HEK293 (cell line): ENCODE measurements at regions not wholly inside any gene's neighbourhood (a gene's known extent, or its start where the extent isn't known, plus 50 kb on each side); places are given as distances from the start of the nearest gene placed in this dataset.

Experiments
- CTCF ChIA-PET: fragments of 350-600 bp; formaldehyde crosslinking; extraction: SDS; loops from one replicate; lab custom pipeline; 2021; ENCODE audit warnings: antibody characterized with exemption; lab: Yijun Ruan, JAX
- POLR2A ChIA-PET: fragments of 300-600 bp; formaldehyde crosslinking; extraction: SDS; loops from one replicate; lab custom pipeline; 2020; ENCODE audit warnings: antibody characterized with exemption, inconsistent platforms; lab: Yijun Ruan, JAX
- H3K27ac ChIP-seq: fragments of 200-500 bp; sonication (Bioruptor generic); 2 replicates; pipeline ENCODE4 v1.5.1; 2014; ENCODE audit warnings: low read depth, low read length, control low read depth, inconsistent platforms; ENCODE audit errors: extremely low read depth
- H3K36me3 ChIP-seq, 2 experiments: fragments of 200-500 bp in 1 of 2; sonication (Bioruptor generic) in 1 of 2; 1 replicate in 1 of 2; 2 replicates in 1 of 2; pipeline ENCODE4 v1.5.1; 2014 to 2017; ENCODE audit warnings: inconsistent platforms in 2 of 2, low read length in 2 of 2; ENCODE audit not compliant: control insufficient read depth in 2 of 2, insufficient read depth in 1 of 2
- H3K4me1 ChIP-seq: fragments of 200-500 bp; sonication (Bioruptor generic); 2 replicates; pipeline ENCODE4 v1.5.1; 2014; ENCODE audit warnings: mild to moderate bottlenecking, low read length, inconsistent platforms; ENCODE audit not compliant: control insufficient read depth, insufficient read depth
- H3K4me3 ChIP-seq: 2 replicates; pipeline ENCODE4 v1.5.1; 2011; ENCODE audit warnings: low read depth, mild to moderate bottlenecking, control low read depth, low read length, moderate library complexity
- H3K9me3 ChIP-seq: fragments of 200-500 bp; sonication (Bioruptor generic); 2 replicates; pipeline ENCODE4 v1.5.1; 2014; ENCODE audit warnings: low read depth, low read length, inconsistent platforms; ENCODE audit not compliant: control insufficient read depth, insufficient read depth
- GLIS1 ChIP-seq: fragments of 450-650 bp; formaldehyde crosslinking; IDR thresholded peaks from 2 replicates; pipeline ENCODE4 v1.5.1; 2016; ENCODE audit warnings: missing biosample characterization, missing genetic modification characterization
- KLF10 ChIP-seq: fragments of 450-650 bp; IDR thresholded peaks from 2 replicates; pipeline ENCODE4 v1.5.1; 2018; ENCODE audit warnings: missing biosample characterization, mild to moderate bottlenecking, missing genetic modification characterization
- ZFP3 ChIP-seq: fragments of 450-650 bp; formaldehyde crosslinking; IDR thresholded peaks from 2 replicates; pipeline ENCODE4 v1.5.1; 2016; ENCODE audit warnings: low read depth, missing biosample characterization, missing genetic modification characterization
- ZNF211 ChIP-seq: fragments of 450-650 bp; formaldehyde crosslinking; IDR thresholded peaks from 2 replicates; pipeline ENCODE4 v1.5.1; 2016; ENCODE audit warnings: low read depth, missing biosample characterization, missing genetic modification characterization
- ZNF221 ChIP-seq: fragments of 450-650 bp; formaldehyde crosslinking; IDR thresholded peaks from 2 replicates; pipeline ENCODE4 v1.5.1; 2017; ENCODE audit warnings: missing biosample characterization, missing genetic modification characterization, borderline replicate concordance
- ZNF350 ChIP-seq: fragments of 450-650 bp; formaldehyde crosslinking; IDR thresholded peaks from 2 replicates; pipeline ENCODE4 v1.5.0; 2017; ENCODE audit warnings: missing biosample characterization, mild to moderate bottlenecking, missing genetic modification characterization
- ZNF423 ChIP-seq: fragments of 450-650 bp; formaldehyde crosslinking; IDR thresholded peaks from 2 replicates; pipeline ENCODE4 v1.5.1; 2016; ENCODE audit warnings: missing biosample characterization, missing genetic modification characterization
- ZNF544 ChIP-seq: fragments of 450-650 bp; formaldehyde crosslinking; IDR thresholded peaks from 2 replicates; pipeline ENCODE4 v1.5.0; 2017; ENCODE audit warnings: missing biosample characterization, missing genetic modification characterization
- ZNF747 ChIP-seq: fragments of 450-650 bp; formaldehyde crosslinking; IDR thresholded peaks from 2 replicates; pipeline ENCODE4 v1.5.1; 2016; ENCODE audit warnings: missing biosample characterization, missing genetic modification characterization
- ZNF76 ChIP-seq: fragments of 450-650 bp; formaldehyde crosslinking; IDR thresholded peaks from 2 replicates; pipeline ENCODE4; 2016; ENCODE audit warnings: low read depth, missing biosample characterization, missing genetic modification characterization, borderline replicate concordance
- ZXDB ChIP-seq: fragments of 450-650 bp; formaldehyde crosslinking; IDR thresholded peaks from 2 replicates; pipeline ENCODE4 v1.5.1; 2016; ENCODE audit warnings: missing biosample characterization, missing genetic modification characterization
- TF ChIP-seq, protein P1 (sequence below): fragments of 450-650 bp; formaldehyde crosslinking; IDR thresholded peaks from 2 replicates; pipeline ENCODE4 v1.5.1; 2016; ENCODE audit warnings: missing biosample characterization, missing genetic modification characterization
- TF ChIP-seq, protein P2 (sequence below): fragments of 450-650 bp; formaldehyde crosslinking; IDR thresholded peaks from 2 replicates; pipeline ENCODE4; 2016; ENCODE audit warnings: missing biosample characterization, missing genetic modification characterization
- TF ChIP-seq, protein P3 (sequence below): fragments of 450-650 bp; IDR thresholded peaks from 2 replicates; pipeline ENCODE4 v1.5.1; 2018; ENCODE audit warnings: missing biosample characterization, mild to moderate bottlenecking, missing genetic modification characterization
- TF ChIP-seq, protein P4 (sequence below): sonication (generic); formaldehyde crosslinking; IDR thresholded peaks from 2 replicates; pipeline ENCODE4 v1.8.1; 2022; ENCODE audit warnings: mild to moderate bottlenecking, moderate library complexity, missing genetic modification reagents
- TF ChIP-seq, protein P5 (sequence below): fragments of 450-650 bp; IDR thresholded peaks from 2 replicates; pipeline ENCODE4 v1.5.1; 2018; ENCODE audit warnings: missing biosample characterization, missing genetic modification characterization
- TF ChIP-seq, protein P6 (sequence below): fragments of 450-650 bp; formaldehyde crosslinking; IDR thresholded peaks from 2 replicates; pipeline ENCODE4 v1.5.1; 2017; ENCODE audit warnings: missing biosample characterization, missing genetic modification characterization
- TF ChIP-seq, protein P7 (sequence below): fragments of 450-650 bp; formaldehyde crosslinking; IDR thresholded peaks from 2 replicates; pipeline ENCODE4 v1.5.1; 2016; ENCODE audit warnings: missing biosample characterization, missing genetic modification characterization

DNA sequence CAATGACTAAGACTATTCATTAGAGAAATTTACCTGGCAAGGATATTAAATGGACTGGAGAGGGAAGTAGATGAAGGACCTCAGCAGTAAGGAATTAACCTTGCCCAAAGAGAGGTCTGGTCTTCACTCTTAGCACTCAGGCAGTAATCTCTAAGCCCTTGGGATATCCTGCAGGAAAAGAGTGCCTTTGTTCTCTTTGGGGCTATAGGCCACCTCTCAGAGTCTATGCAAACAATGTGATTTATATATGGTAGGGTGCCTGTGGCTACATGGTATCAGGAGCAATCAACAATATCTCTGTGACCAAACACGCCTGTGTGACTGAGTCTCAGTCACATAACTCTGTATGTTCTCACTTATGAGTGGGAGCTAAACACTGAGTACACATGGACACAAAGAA is 154.7 kb upstream of the CDK1 start:
- Histone ChIP-seq H3K4me1 (no peaks in the 10 kb centered on the region), H3K9me3 (no peaks in the 10 kb centered on the region), H3K4me3 (no peak overlapping the region), H3K27ac (no peak overlapping the region), H3K36me3 (no peaks in the 10 kb centered on the region)
- CTCF ChIA-PET = no interaction called here
- TF ChIP-seq ZNF350 = no peak
- TF ChIP-seq ZNF76 (tag by site-specific recombination) = no peak
- TF ChIP-seq, protein P1, sequence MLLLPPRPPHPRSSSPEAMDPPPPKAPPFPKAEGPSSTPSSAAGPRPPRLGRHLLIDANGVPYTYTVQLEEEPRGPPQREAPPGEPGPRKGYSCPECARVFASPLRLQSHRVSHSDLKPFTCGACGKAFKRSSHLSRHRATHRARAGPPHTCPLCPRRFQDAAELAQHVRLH (tag by site-specific recombination) = no peak
- TF ChIP-seq, protein P2, sequence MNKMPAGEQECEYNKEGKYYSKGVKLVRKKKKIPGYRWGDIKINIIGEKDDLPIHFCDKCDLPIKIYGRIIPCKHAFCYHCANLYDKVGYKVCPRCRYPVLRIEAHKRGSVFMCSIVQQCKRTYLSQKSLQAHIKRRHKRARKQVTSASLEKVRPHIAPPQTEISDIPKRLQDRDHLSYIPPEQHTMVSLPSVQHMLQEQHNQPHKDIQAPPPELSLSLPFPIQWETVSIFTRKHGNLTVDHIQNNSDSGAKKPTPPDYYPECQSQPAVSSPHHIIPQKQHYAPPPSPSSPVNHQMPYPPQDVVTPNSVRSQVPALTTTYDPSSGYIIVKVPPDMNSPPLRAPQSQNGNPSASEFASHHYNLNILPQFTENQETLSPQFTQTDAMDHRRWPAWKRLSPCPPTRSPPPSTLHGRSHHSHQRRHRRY = no peak
- TF ChIP-seq, protein P3, sequence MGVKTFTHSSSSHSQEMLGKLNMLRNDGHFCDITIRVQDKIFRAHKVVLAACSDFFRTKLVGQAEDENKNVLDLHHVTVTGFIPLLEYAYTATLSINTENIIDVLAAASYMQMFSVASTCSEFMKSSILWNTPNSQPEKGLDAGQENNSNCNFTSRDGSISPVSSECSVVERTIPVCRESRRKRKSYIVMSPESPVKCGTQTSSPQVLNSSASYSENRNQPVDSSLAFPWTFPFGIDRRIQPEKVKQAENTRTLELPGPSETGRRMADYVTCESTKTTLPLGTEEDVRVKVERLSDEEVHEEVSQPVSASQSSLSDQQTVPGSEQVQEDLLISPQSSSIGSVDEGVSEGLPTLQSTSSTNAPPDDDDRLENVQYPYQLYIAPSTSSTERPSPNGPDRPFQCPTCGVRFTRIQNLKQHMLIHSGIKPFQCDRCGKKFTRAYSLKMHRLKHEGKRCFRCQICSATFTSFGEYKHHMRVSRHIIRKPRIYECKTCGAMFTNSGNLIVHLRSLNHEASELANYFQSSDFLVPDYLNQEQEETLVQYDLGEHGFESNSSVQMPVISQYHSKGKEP = no peak
- no peak for TF ChIP-seq ZXDB (tag by site-specific recombination)
- no peak for TF ChIP-seq ZNF221 (tag by site-specific recombination)
- TF ChIP-seq, protein P4, sequence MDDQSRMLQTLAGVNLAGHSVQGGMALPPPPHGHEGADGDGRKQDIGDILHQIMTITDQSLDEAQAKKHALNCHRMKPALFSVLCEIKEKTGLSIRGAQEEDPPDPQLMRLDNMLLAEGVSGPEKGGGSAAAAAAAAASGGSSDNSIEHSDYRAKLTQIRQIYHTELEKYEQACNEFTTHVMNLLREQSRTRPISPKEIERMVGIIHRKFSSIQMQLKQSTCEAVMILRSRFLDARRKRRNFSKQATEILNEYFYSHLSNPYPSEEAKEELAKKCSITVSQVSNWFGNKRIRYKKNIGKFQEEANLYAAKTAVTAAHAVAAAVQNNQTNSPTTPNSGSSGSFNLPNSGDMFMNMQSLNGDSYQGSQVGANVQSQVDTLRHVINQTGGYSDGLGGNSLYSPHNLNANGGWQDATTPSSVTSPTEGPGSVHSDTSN (CRISPR knock-in tag) = no peak
- TF ChIP-seq, protein P5, sequence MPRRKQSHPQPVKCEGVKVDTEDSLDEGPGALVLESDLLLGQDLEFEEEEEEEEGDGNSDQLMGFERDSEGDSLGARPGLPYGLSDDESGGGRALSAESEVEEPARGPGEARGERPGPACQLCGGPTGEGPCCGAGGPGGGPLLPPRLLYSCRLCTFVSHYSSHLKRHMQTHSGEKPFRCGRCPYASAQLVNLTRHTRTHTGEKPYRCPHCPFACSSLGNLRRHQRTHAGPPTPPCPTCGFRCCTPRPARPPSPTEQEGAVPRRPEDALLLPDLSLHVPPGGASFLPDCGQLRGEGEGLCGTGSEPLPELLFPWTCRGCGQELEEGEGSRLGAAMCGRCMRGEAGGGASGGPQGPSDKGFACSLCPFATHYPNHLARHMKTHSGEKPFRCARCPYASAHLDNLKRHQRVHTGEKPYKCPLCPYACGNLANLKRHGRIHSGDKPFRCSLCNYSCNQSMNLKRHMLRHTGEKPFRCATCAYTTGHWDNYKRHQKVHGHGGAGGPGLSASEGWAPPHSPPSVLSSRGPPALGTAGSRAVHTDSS (tag by site-specific recombination) = no peak
- no peak for TF ChIP-seq ZFP3 (tag by site-specific recombination)
- no peak for TF ChIP-seq ZNF423 (tag by site-specific recombination)
- TF ChIP-seq GLIS1 (tag by site-specific recombination) = no peak
- TF ChIP-seq ZNF544 (tag by site-specific recombination) = no peak
- TF ChIP-seq, protein P6, sequence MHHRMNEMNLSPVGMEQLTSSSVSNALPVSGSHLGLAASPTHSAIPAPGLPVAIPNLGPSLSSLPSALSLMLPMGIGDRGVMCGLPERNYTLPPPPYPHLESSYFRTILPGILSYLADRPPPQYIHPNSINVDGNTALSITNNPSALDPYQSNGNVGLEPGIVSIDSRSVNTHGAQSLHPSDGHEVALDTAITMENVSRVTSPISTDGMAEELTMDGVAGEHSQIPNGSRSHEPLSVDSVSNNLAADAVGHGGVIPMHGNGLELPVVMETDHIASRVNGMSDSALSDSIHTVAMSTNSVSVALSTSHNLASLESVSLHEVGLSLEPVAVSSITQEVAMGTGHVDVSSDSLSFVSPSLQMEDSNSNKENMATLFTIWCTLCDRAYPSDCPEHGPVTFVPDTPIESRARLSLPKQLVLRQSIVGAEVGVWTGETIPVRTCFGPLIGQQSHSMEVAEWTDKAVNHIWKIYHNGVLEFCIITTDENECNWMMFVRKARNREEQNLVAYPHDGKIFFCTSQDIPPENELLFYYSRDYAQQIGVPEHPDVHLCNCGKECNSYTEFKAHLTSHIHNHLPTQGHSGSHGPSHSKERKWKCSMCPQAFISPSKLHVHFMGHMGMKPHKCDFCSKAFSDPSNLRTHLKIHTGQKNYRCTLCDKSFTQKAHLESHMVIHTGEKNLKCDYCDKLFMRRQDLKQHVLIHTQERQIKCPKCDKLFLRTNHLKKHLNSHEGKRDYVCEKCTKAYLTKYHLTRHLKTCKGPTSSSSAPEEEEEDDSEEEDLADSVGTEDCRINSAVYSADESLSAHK = no peak
- TF ChIP-seq KLF10 (tag by site-specific recombination) = no peak
- TF ChIP-seq ZNF747 (tag by site-specific recombination) = no peak
- TF ChIP-seq ZNF211 (tag by site-specific recombination) = no peak
- TF ChIP-seq, protein P7, sequence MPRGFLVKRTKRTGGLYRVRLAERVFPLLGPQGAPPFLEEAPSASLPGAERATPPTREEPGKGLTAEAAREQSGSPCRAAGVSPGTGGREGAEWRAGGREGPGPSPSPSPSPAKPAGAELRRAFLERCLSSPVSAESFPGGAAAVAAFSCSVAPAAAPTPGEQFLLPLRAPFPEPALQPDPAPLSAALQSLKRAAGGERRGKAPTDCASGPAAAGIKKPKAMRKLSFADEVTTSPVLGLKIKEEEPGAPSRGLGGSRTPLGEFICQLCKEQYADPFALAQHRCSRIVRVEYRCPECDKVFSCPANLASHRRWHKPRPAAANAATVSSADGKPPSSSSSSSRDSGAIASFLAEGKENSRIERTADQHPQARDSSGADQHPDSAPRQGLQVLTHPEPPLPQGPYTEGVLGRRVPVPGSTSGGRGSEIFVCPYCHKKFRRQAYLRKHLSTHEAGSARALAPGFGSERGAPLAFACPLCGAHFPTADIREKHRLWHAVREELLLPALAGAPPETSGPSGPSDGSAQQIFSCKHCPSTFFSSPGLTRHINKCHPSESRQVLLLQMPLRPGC = no peak
- POLR2A ChIA-PET = no interaction called here
